NCI-H146 (cell line): ENCODE measurements at regions not wholly inside any gene's neighbourhood (a gene's known extent, or its start where the extent isn't known, plus 50 kb on each side); places are given as distances from the start of the nearest gene placed in this dataset.

Source experiments
- DNase-seq: peaks from one replicate; lab custom pipeline; 2025; lab: John Stamatoyannopoulos, UW

- peak; percentile 47 for DNase-seq
These were observed 109.4 kb upstream of the ATP11B start for GRCh38 chr3:182683858-182684257.

- no peak for DNase-seq
These were observed 107.0 kb upstream of the ATP11B start for GRCh38 chr3:182686033-182686886.

- DNase-seq = no peak
These were observed 103.1 kb upstream of the ATP11B start for GRCh38 chr3:182690172-182690571.

GRCh38 chr3:182692021-182692420, 101.3 kb upstream of the ATP11B start:
- no peak for DNase-seq

GRCh38 chr3:182692695-182693094, 100.6 kb upstream of the ATP11B start:
- no peak for DNase-seq

- no peak for DNase-seq
These were observed 99.6 kb upstream of the ATP11B start for GRCh38 chr3:182693723-182694122.

GRCh38 chr3:182696916-182697315, 96.4 kb upstream of the ATP11B start:
- DNase-seq = no peak

- peak; percentile 75 for DNase-seq
These were observed 95.9 kb upstream of the ATP11B start for GRCh38 chr3:182697345-182697919.

- no peak for DNase-seq
These were observed 95.2 kb upstream of the ATP11B start for GRCh38 chr3:182698078-182698477.

- DNase-seq = no peak
These were observed 93.6 kb upstream of the ATP11B start for GRCh38 chr3:182699550-182700170.

- peak; percentile 71 for DNase-seq
These were observed 91.1 kb upstream of the ATP11B start for GRCh38 chr3:182702216-182702615.

GRCh38 chr3:182703233-182703632, 90.1 kb upstream of the ATP11B start:
- peak; percentile 67 for DNase-seq

- DNase-seq = peak; percentile 24
These were observed 88.4 kb upstream of the ATP11B start for GRCh38 chr3:182704926-182705325.

GRCh38 chr3:182708810-182709209, 84.5 kb upstream of the ATP11B start:
- no peak for DNase-seq

- no peak for DNase-seq
These were observed 84.0 kb upstream of the ATP11B start for GRCh38 chr3:182709306-182709705.

- DNase-seq = peak; percentile 49
These were observed 82.6 kb upstream of the ATP11B start for GRCh38 chr3:182710557-182711157.

GRCh38 chr3:182711261-182711683, 82.0 kb upstream of the ATP11B start:
- DNase-seq = no peak

GRCh38 chr3:182711853-182712252, 81.5 kb upstream of the ATP11B start:
- no peak for DNase-seq

- no peak for DNase-seq
These were observed 80.2 kb upstream of the ATP11B start for GRCh38 chr3:182713111-182713510.

- DNase-seq = peak; percentile 82
These were observed 79.4 kb upstream of the ATP11B start for GRCh38 chr3:182713743-182714517.

- no peak for DNase-seq
These were observed 78.3 kb upstream of the ATP11B start for GRCh38 chr3:182715006-182715405.
